ENCODE measurements at regions not wholly inside any gene's neighbourhood (a gene's known extent, or its start where the extent isn't known, plus 50 kb on each side); places are given as distances from the start of the nearest gene placed in this dataset.

DNA sequence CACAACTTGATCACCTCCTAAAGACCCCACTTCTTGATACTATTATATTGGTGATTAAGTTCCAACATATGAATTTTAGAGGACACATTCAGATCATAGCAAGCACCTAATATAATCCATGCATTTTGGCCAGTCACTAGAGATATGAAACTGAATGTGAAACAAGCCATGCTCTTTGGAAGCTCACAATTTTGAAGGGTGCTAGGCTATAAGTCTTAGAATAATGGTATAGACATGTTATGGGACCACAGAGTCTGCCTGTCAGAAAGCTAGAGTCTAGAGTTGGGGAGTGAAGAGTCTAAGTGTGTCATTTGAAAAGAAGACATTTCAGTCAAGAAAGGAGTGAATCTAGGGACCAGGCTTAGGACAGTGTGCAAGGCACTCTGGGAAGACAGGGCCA is 186.4 kb upstream of the SLC24A5 start:
- Histone ChIP-seq H3K79me2 (ENCODE audit: low read length) (no peaks in the 10 kb centered on the region), H3K27me3 (replicated peaks; ENCODE audit: insufficient read depth, low read length) (no peaks in the 10 kb centered on the region), H3K9me3 (replicated peaks; ENCODE audit: insufficient read depth, low read length) (no peaks in the 10 kb centered on the region), H3K4me1 (ENCODE audit: low read length) (peaks cover 10% of the 10 kb centered on the region), H3K9me2 (replicated peaks; ENCODE audit: insufficient read depth, low read length) (no peaks in the 10 kb centered on the region), H3K4me3 (ENCODE audit: low read length) (no peak overlapping the region), H3K4me2 (ENCODE audit: low read depth, low read length) (no peak overlapping the region), H4K20me1 (ENCODE audit: insufficient read depth, low read length) (no peaks in the 10 kb centered on the region), H3K36me3 (replicated peaks; ENCODE audit: insufficient read depth, low read length) (no peaks in the 10 kb centered on the region), H2AFZ (ENCODE audit: low read length) (no peak overlapping the region), H3F3A (ENCODE audit: insufficient read depth, low read length) (no peaks in the 10 kb centered on the region), H3K9ac (ENCODE audit: low read length) (no peak overlapping the region), H3K27ac (ENCODE audit: low read length) (no peak overlapping the region)
- DNase-seq = peak; percentile 54
- TF ChIP-seq, protein P1, sequence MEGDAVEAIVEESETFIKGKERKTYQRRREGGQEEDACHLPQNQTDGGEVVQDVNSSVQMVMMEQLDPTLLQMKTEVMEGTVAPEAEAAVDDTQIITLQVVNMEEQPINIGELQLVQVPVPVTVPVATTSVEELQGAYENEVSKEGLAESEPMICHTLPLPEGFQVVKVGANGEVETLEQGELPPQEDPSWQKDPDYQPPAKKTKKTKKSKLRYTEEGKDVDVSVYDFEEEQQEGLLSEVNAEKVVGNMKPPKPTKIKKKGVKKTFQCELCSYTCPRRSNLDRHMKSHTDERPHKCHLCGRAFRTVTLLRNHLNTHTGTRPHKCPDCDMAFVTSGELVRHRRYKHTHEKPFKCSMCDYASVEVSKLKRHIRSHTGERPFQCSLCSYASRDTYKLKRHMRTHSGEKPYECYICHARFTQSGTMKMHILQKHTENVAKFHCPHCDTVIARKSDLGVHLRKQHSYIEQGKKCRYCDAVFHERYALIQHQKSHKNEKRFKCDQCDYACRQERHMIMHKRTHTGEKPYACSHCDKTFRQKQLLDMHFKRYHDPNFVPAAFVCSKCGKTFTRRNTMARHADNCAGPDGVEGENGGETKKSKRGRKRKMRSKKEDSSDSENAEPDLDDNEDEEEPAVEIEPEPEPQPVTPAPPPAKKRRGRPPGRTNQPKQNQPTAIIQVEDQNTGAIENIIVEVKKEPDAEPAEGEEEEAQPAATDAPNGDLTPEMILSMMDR (IDR thresholded peaks at IDR 0.05; ENCODE audit: low read length) = no peak
- TF ChIP-seq EZH2phosphoT487 (IDR thresholded peaks at IDR 0.05; ENCODE audit: low read length) (no peak), EZH2 (optimal IDR thresholded peaks at IDR 0.05; ENCODE audit: low read depth, low read length) (no peak)

DNA sequence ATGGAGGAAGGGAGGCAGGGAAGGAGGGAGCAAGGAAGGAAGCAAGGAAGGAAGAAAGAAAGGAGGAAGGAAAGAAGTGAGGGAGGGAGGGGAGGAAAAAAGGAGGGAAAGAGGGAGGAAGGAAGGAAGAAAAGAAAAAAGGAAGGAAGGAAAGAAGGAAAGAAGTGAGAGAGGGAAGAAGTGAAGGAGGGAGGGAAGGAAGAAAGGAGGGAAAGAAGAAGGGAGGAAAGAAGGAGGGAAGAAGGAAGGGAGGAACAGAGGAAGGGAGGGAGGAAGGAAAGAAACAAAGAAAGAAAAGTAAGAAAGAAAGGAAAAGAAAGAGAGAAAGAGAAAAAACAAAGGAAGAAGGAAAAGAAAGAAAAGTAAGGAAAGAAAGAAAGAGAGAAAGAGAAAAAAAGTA is 183.0 kb upstream of the SLC24A5 start:
- no peak overlapping the region for H3K9ac ChIP-seq (ENCODE audit: low read length)
- H3K9me2 ChIP-seq (replicated peaks; ENCODE audit: insufficient read depth, low read length) = no peaks in the 10 kb centered on the region
- H3K4me1 ChIP-seq (ENCODE audit: low read length) = peaks cover 10% of the 10 kb centered on the region
- H3K9me3 ChIP-seq (replicated peaks; ENCODE audit: insufficient read depth, low read length) = no peaks in the 10 kb centered on the region
- no peaks in the 10 kb centered on the region for H3K79me2 ChIP-seq (ENCODE audit: low read length)
- TF ChIP-seq, protein P1 (IDR thresholded peaks at IDR 0.05; ENCODE audit: low read length) = no peak
- TF ChIP-seq EZH2phosphoT487 (IDR thresholded peaks at IDR 0.05; ENCODE audit: low read length) (no peak), EZH2 (optimal IDR thresholded peaks at IDR 0.05; ENCODE audit: low read depth, low read length) (no peak)
- no peaks in the 10 kb centered on the region for H3K36me3 ChIP-seq (replicated peaks; ENCODE audit: insufficient read depth, low read length)
- H3K27ac ChIP-seq (ENCODE audit: low read length) = no peak overlapping the region
- H4K20me1 ChIP-seq (ENCODE audit: insufficient read depth, low read length) = no peaks in the 10 kb centered on the region
- no peak overlapping the region for H3K4me2 ChIP-seq (ENCODE audit: low read depth, low read length)
- no peaks in the 10 kb centered on the region for H3F3A ChIP-seq (ENCODE audit: insufficient read depth, low read length)
- H3K4me3 ChIP-seq (ENCODE audit: low read length) = no peak overlapping the region
- H2AFZ ChIP-seq (ENCODE audit: low read length) = no peak overlapping the region
- H3K27me3 ChIP-seq (replicated peaks; ENCODE audit: insufficient read depth, low read length) = no peaks in the 10 kb centered on the region
- no peak for DNase-seq

DNA sequence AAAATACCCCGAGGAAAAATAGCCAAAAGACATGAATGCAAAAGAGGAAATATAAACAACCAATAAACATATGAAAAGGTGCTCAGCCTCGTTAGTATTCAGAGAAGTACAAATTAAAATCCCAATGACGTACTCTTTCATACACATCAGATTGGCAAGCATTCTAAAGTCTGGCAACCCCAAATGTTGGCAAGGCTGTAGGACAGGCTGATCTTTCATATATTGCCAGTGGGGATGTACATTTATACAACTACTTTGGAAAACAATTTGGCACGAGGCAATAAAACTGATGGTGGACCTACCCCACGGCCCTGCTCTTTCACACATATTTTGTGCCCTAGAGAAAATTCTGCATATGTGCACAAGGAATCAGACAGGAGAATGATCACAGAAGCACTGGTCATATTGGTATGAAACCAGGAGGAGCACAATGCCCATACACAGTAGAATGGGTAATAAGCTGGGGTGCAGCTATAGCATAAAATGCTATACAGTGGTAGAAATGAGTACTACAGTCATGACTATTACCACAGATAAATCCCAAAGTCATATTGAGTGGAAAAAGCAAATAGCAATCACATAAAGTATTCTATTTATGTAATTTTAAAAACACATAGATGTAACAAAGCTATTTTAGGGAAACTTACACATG is 176.0 kb upstream of the SLC24A5 start:
- H4K20me1 ChIP-seq (ENCODE audit: insufficient read depth, low read length) = no peaks in the 10 kb centered on the region
- no peak overlapping the region for H3K9ac ChIP-seq (ENCODE audit: low read length)
- H3K9me2 ChIP-seq (replicated peaks; ENCODE audit: insufficient read depth, low read length) = no peaks in the 10 kb centered on the region
- no peaks in the 10 kb centered on the region for H3K36me3 ChIP-seq (replicated peaks; ENCODE audit: insufficient read depth, low read length)
- no peak overlapping the region for H3K4me2 ChIP-seq (ENCODE audit: low read depth, low read length)
- H3K4me1 ChIP-seq (ENCODE audit: low read length) = no peaks in the 10 kb centered on the region
- H3K27me3 ChIP-seq (replicated peaks; ENCODE audit: insufficient read depth, low read length) = no peaks in the 10 kb centered on the region
- H3K27ac ChIP-seq (ENCODE audit: low read length) = no peak overlapping the region
- no peaks in the 10 kb centered on the region for H3K79me2 ChIP-seq (ENCODE audit: low read length)
- no peaks in the 10 kb centered on the region for H3K9me3 ChIP-seq (replicated peaks; ENCODE audit: insufficient read depth, low read length)
- no peak overlapping the region for H3K4me3 ChIP-seq (ENCODE audit: low read length)
- no peaks in the 10 kb centered on the region for H3F3A ChIP-seq (ENCODE audit: insufficient read depth, low read length)
- no peak for DNase-seq
- no peak overlapping the region for H2AFZ ChIP-seq (ENCODE audit: low read length)
- no peak for TF ChIP-seq EZH2 (optimal IDR thresholded peaks at IDR 0.05; ENCODE audit: low read depth, low read length)
- TF ChIP-seq EZH2phosphoT487 (IDR thresholded peaks at IDR 0.05; ENCODE audit: low read length) = no peak
- TF ChIP-seq, protein P1 (IDR thresholded peaks at IDR 0.05; ENCODE audit: low read length) = no peak
